IPS-20b (cell line): ENCODE measurements at regions not wholly inside any gene's neighbourhood (a gene's known extent, or its start where the extent isn't known, plus 50 kb on each side); places are given as distances from the start of the nearest gene placed in this dataset.

ENCODE experiments used
- H3K27ac ChIP-seq: one replicate; pipeline ENCODE4 v1.5.1; 2013; ENCODE audit warnings: low read length
- H3K27me3 ChIP-seq: 2 replicates; pipeline ENCODE4 v1.6.1; 2013; ENCODE audit warnings: mild to moderate bottlenecking, low read length, inconsistent platforms; ENCODE audit not compliant: insufficient read depth
- H3K36me3 ChIP-seq: 2 replicates; pipeline ENCODE4 v1.6.1; 2013; ENCODE audit warnings: low read depth, mild to moderate bottlenecking, inconsistent platforms, low read length, moderate library complexity; ENCODE audit not compliant: insufficient read depth
- H3K4me1 ChIP-seq: 2 replicates; pipeline ENCODE4 v1.6.1; 2013; ENCODE audit warnings: mild to moderate bottlenecking, control low read depth, inconsistent platforms, low read length, moderate library complexity; ENCODE audit not compliant: insufficient read depth
- H3K4me3 ChIP-seq: 2 replicates; pipeline ENCODE4 v1.5.1; 2013; ENCODE audit warnings: mild to moderate bottlenecking, low read length, inconsistent platforms
- H3K9ac ChIP-seq: 2 replicates; pipeline ENCODE4 v1.6.1; 2013; ENCODE audit warnings: low read depth, mild to moderate bottlenecking, inconsistent platforms, low read length, moderate library complexity
- H3K9me3 ChIP-seq: 2 replicates; pipeline ENCODE4 v1.6.1; 2013; ENCODE audit warnings: mild to moderate bottlenecking, low read depth, low read length, inconsistent platforms; ENCODE audit not compliant: insufficient read depth

DNA sequence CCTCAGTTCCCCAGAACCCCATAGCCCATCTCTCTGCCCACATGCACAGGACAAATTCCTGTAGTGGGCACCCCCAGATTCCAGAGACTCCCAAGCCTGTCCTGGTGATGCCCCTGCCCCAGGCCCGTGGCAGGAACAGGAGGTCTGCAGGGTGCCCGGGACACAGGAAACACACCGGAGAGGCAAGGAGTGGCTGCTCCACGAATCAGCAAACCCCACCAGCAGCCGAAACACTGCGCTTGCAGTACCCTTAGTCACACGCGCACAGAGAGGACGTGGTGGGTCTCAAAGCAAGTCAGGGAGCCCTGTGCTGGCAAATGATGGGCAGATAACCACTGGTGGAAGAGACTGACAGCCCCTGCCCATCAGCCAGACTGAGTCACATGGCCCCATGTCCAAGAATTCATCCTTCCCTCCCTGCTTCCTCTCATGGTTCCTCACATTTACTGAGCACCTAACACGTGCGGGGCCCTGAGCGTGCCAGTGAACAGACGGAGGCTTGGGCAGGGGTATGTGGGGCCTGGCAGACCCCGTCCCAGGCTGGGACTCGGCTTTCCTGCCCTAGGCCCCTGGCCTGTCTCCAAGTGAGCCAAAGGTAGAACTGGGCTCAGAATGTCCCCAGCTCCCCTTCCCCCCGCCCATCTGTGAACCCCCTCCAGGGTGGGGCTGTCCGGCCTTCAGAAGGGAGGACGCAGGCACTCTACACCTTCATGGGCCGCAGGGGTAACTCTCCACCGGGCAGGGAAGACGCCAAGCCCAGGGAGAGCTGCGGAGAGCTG is 130.4 kb upstream of the IQSEC1 start:
- Histone ChIP-seq H3K9ac (no peak overlapping the region), H3K27ac (no peak overlapping the region), H3K36me3 (no peaks in the 10 kb centered on the region), H3K4me3 (no peak overlapping the region), H3K9me3 (no peaks in the 10 kb centered on the region), H3K4me1 (peaks cover 3% of the 10 kb centered on the region; the same call in 1 of the 2 replicates), H3K27me3 (no peaks in the 10 kb centered on the region)

DNA sequence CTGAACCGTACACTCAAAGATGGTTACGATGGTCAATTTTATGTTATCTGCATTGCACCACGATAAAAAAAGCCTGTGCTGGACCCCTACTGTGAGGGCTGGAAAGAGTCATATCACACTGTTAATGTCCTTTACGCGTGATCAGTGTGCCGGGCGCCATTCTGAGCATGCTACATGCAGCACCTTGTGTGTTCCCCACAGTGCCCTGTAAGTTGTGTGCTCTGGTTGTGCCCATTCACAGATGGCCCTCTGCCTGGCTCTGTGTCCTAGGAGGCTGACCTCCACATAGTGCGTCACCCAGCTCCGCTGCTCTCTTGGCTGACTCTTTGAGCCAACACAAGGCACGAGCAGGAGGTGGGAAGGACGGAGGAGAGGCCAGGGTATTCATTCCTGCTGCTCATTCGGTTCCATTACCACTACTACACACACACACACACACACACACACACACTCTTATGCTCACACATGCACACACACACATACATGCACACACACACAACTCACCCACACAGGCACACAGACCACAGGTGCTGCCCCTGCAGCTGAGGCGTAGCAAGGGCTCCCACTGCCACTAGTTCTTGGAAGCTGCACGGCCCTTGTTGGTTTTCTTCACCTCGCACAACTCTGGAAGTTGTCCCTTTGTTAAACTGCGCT is 129.6 kb upstream of the IQSEC1 start:
- no peak overlapping the region for H3K4me3 ChIP-seq
- peaks cover 3% of the 10 kb centered on the region; the same call in 1 of the 2 replicates for H3K4me1 ChIP-seq
- H3K27me3 ChIP-seq, result no peaks in the 10 kb centered on the region

DNA sequence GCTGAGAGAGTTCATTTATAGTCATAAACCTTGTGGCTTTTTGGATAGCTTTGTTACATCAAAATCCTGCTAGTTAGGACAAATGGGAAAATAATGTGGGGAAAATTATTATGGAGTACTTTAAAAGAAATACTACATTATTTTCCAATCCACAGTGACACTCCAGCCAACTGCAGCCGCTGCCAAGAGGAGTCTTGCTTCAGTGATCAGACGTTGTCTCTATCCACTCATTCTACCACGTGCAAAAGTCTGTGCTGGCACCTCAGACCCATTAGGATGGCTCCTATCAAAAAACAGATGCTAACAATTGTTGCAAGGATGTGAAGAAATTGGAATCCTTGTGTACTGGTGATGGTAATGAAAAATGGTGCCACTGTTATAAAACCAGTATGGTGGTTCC is 128.6 kb upstream of the IQSEC1 start:
- Histone ChIP-seq H3K9ac (no peak overlapping the region), H3K27me3 (no peaks in the 10 kb centered on the region), H3K36me3 (no peaks in the 10 kb centered on the region), H3K27ac (no peak overlapping the region), H3K4me3 (no peak overlapping the region), H3K4me1 (peaks cover 3% of the 10 kb centered on the region; the same call in 1 of the 2 replicates), H3K9me3 (no peaks in the 10 kb centered on the region)

More for the DNA sequence above, 129.6 kb upstream of the IQSEC1 start:
- no peak overlapping the region for H3K9ac ChIP-seq
- no peak overlapping the region for H3K27ac ChIP-seq
- no peaks in the 10 kb centered on the region for H3K9me3 ChIP-seq
- no peaks in the 10 kb centered on the region for H3K36me3 ChIP-seq

DNA sequence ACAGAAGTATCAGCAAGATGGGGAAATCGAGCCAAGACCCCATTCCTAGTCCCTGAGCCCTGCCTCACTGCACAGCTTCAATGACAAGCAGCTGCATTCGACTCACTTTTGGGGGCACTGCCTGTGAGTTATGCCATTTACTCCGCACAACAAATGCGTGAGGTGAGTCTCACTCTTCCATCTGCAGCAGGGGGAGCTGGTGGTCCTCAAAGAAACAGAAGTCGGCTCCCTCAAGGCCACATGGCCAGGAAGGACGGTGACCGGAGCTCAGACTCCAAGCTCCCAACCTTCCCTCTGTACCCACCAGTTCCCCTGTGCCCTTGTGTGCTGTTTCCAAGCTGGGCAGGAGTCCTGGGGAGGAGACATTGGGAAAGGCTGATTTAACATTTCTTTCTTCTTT is 127.7 kb upstream of the IQSEC1 start:
- H3K36me3 ChIP-seq, result no peaks in the 10 kb centered on the region
- no peak overlapping the region for H3K27ac ChIP-seq

DNA sequence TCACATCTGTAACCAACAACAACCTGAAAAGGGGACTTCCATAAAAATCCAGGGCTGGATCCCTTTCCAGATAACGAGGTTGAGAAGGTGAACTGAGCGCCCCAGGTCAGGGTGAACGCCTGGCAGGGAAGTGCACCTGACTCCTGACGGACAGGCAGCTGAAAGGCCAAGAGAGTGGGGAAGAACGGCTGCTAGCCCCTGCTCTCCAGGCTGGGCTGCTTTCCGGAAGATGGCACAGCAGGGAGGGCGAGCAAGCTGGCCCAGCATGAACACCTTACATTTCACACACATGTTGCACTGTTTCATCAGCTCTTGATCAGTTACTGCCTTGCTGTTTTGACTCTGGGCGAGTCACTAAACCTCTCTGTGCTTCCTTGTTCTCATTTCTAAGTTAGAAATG is 127.2 kb upstream of the IQSEC1 start:
- H3K27me3 ChIP-seq, result no peaks in the 10 kb centered on the region
- no peaks in the 10 kb centered on the region for H3K9me3 ChIP-seq
- H3K27ac ChIP-seq, result no peak overlapping the region
- no peak overlapping the region for H3K4me3 ChIP-seq
- H3K36me3 ChIP-seq, result no peaks in the 10 kb centered on the region
- peaks cover 3% of the 10 kb centered on the region; the same call in 1 of the 2 replicates for H3K4me1 ChIP-seq
- no peak overlapping the region for H3K9ac ChIP-seq

More for the DNA sequence above, 127.7 kb upstream of the IQSEC1 start:
- Histone ChIP-seq H3K4me3 (no peak overlapping the region), H3K27me3 (no peaks in the 10 kb centered on the region), H3K9me3 (no peaks in the 10 kb centered on the region), H3K4me1 (peaks cover 3% of the 10 kb centered on the region; the same call in 1 of the 2 replicates), H3K9ac (no peak overlapping the region)

DNA sequence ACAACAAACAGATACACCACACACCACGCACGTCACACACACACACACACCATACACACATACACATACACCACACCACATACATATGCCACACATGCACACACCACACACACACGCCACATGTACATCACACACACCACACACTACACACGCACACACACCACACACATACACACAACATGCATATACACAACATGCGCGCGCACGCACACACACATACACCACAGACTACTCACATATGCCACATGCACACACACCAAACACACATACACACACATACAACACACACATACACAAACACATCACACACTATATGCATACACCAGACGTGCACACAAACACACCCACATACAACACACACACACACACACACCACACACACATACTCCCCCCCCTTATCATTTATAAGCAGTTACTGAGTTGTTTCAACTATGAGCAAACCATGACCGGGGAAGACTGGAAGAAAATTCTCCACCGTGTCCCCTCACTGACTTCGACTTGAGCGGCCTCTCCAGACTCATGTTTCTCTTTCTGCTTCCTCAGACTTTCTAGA is 126.7 kb upstream of the IQSEC1 start:
- Histone ChIP-seq H3K4me3 (no peak overlapping the region), H3K36me3 (no peaks in the 10 kb centered on the region), H3K27me3 (no peaks in the 10 kb centered on the region), H3K4me1 (peaks cover 3% of the 10 kb centered on the region), H3K9me3 (no peaks in the 10 kb centered on the region), H3K27ac (no peak overlapping the region), H3K9ac (no peak overlapping the region)

DNA sequence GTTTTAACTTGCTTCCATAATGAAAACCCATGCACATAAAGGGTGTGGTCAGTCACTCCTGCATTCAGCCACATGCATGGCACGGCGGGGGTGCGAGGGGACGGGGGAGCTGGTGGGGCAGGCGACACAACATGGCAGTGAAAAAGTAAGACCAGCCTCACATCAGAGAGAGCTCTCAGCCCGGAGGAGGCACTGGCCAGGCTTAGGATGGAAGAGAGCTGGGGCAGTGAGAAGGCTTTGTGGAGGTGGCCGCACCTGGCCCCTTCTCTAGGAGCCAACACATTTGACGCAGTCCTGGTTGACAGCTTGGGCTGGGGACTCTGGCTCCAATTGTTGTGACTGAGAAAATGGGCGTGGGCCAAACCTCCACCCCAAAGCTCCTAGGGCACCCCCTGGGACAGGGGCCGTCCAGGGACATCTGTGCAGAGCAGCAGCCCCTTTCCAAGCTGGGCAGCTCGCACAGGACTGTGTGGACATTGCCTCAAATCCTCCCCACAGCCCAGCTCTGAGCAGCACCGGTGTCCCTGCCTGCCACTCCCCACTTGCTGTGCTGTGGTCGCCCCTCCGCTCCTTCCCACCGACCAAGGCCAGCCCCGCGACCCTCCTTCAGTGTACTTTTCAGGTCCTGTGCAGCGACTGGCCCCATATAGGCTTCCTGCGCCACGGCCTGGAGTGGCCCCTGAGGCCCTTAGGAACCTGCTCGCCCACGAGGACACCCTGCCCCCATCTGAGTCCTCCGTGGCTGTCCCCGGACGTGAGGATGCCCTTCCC is 126.0 kb upstream of the IQSEC1 start:
- no peak overlapping the region for H3K27ac ChIP-seq
- H3K9me3 ChIP-seq, result no peaks in the 10 kb centered on the region
- H3K36me3 ChIP-seq, result no peaks in the 10 kb centered on the region
- no peaks in the 10 kb centered on the region for H3K27me3 ChIP-seq
- H3K4me3 ChIP-seq, result no peak overlapping the region
- H3K9ac ChIP-seq, result no peak overlapping the region
- H3K4me1 ChIP-seq, result peaks cover 3% of the 10 kb centered on the region

DNA sequence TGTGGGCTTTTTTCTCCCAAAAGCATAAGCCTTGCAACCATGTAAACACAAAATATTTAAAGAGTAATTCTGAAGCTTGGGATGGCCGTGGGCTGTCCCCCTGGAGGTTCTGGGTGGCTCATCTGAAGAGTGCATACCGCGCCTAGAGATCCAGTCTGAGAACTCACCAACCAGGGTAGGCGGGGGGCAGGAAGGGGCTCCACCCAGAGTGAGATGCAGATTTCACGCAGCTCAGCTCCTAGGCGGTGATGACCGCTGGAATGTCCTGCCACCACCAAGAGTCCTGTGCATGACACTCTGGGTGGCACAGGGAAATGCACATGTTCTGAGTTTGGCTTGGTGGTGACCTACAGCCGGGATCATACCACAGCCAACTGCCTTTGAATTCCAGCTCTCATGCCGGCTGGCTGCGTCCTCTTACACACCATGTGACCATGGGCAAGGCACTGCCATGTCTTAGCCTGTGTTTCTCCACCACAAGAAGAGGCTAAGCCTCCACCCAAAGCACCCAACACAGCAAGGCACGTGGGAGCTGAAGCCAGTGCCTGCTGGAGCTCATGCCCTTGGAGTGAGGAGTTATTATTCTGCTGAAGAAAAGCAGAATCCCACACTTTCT is 125.1 kb upstream of the IQSEC1 start:
- H3K9me3 ChIP-seq, result no peaks in the 10 kb centered on the region
- H3K4me1 ChIP-seq, result peaks cover 3% of the 10 kb centered on the region
- H3K4me3 ChIP-seq, result no peak overlapping the region
- H3K36me3 ChIP-seq, result no peaks in the 10 kb centered on the region
- H3K9ac ChIP-seq, result no peak overlapping the region
- no peaks in the 10 kb centered on the region for H3K27me3 ChIP-seq
- H3K27ac ChIP-seq, result no peak overlapping the region

DNA sequence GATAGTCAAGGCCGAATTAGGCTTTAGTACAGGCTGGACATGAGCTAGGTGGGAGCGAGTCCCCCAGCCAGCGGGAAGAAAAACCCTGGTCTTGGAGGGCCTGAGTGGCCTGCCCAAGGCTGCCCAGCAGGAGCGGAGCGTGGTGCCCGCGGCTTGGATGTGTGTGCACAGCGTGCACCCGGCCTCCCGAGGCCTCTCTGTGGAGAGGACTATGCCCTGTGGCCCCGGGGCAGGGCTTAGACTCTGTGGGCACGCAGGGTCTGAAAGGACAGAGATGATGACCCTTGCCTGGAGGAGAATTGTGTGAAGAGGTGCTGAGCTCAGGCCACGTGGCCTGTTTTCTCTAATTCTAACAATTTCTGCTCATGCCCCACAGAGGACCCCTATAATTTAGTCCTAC is 124.6 kb upstream of the IQSEC1 start:
- Histone ChIP-seq H3K4me3 (no peak overlapping the region), H3K27me3 (no peaks in the 10 kb centered on the region), H3K4me1 (peaks cover 3% of the 10 kb centered on the region), H3K9ac (no peak overlapping the region), H3K36me3 (no peaks in the 10 kb centered on the region), H3K9me3 (no peaks in the 10 kb centered on the region), H3K27ac (no peak overlapping the region)

DNA sequence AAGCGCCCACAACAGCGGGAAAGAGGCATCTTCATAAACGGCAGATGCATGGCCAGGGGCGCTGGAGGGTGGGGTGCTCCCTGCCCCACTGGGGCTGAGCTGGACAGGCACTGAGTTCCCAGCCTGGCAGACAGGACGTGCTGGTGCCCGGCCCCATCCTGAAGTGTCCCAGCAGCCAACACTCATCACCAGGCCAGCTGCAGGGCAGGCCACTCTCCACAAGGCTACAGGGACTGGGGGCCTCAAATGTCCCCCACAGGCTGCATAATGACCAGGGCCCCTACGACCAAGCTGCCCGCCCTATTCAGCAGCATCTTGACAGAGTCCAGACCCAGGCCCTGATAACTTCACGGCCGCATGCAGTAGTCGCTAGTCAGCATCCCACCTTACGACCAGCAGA is 124.1 kb upstream of the IQSEC1 start:
- no peak overlapping the region for H3K9ac ChIP-seq
- H3K4me1 ChIP-seq, result peaks cover 3% of the 10 kb centered on the region
- H3K36me3 ChIP-seq, result no peaks in the 10 kb centered on the region
- no peaks in the 10 kb centered on the region for H3K27me3 ChIP-seq
- H3K4me3 ChIP-seq, result no peak overlapping the region
- no peak overlapping the region for H3K27ac ChIP-seq
- no peaks in the 10 kb centered on the region for H3K9me3 ChIP-seq

DNA sequence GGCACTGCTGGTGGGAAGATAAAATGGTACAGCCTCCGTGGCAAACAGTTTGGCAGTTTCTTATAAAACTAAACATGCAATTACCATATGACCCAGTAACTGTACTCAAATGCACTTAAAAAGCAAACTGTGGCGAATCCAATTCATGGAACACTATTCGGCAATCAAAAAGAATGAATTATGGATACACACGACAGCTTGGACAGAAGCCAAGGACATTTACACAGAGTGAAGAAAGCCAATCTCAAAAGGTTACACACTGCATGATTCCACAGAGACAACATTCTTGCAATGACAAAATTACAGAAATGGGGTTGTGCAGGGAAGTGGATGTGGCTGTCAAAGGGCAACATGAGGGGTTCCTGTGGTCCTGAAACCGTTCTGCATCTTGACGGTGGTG is 122.1 kb upstream of the IQSEC1 start:
- H3K4me3 ChIP-seq, result no peak overlapping the region
- no peak overlapping the region for H3K9ac ChIP-seq
- H3K9me3 ChIP-seq, result no peaks in the 10 kb centered on the region
- no peaks in the 10 kb centered on the region for H3K27me3 ChIP-seq
- no peaks in the 10 kb centered on the region; the same call in 1 of the 2 replicates for H3K4me1 ChIP-seq
- no peak overlapping the region for H3K27ac ChIP-seq
- no peaks in the 10 kb centered on the region for H3K36me3 ChIP-seq
